ENCODE measurements at regions not wholly inside any gene's neighbourhood (a gene's known extent, or its start where the extent isn't known, plus 50 kb on each side); places are given as distances from the start of the nearest gene placed in this dataset.
"Not testable (repeated sequence)": the region's sequence is repeated elsewhere in the genome, so short reads cannot be mapped to it uniquely, and the experiment has no call there.

- DNase-seq (ENCODE audit: low read depth in 4 of 4, low spot score in 3 of 4): no peak
Observed at GRCh38 chrX:861340-861890, 230.8 kb downstream of the SHOX start.

- no peak for DNase-seq (ENCODE audit: low read depth in 4 of 4, low spot score in 3 of 4)
Observed at GRCh38 chrX:859329-859728, 228.7 kb downstream of the SHOX start.

DNA sequence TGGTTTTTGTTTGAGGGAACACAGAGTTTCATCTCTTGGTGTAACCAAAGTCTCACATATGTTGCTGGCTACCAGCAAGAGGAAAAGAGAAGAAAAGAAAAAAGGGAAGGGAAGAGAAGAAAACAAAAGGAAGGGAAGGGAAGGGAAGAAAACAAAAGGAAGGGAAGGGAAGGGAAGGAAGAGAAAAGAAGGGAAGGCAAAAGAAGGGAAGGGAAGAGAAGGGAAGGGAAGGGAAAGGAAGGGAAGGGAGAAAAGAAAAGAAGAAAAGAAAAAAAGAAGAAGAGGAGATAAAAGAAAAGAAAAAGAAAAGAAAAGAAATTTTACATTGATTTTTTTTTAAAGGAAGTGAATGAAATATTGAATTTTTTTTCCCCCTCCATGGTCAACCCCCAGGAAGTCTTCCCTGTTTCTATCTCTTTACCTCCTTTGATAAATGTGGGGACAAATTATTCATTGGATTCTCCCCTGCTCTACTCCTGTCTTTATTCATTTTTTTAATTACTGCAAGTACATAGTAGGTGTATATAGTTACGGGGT lies 228.0 kb downstream of the SHOX start:
- DNase-seq (ENCODE audit: low read depth in 4 of 4, low spot score in 3 of 4): no peak

DNA sequence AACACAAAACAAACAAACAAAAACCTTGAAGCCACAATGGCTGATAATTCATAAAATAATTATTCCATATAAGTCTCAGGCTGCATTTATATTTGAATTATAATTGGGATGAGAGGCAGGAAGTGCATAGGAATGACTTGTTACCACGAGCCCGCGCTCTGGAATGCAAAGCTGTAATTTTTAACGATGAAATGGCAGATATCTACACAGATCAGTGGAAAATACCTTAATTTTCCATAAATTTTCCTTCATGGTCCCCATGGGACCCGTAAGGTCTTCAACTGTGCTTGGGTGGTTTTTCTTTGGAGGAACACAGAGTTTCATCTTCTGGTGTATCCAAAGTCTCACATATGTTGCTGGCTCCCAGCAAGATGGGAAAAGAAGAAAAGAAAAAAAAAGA lies 226.8 kb downstream of the SHOX start:
- DNase-seq (ENCODE audit: low read depth in 4 of 4, low spot score in 3 of 4): no peak

GRCh38 chrX:856566-857290 lies 226.1 kb downstream of the SHOX start:
- DNase-seq (ENCODE audit: low read depth in 4 of 4, low spot score in 3 of 4): no peak

DNA sequence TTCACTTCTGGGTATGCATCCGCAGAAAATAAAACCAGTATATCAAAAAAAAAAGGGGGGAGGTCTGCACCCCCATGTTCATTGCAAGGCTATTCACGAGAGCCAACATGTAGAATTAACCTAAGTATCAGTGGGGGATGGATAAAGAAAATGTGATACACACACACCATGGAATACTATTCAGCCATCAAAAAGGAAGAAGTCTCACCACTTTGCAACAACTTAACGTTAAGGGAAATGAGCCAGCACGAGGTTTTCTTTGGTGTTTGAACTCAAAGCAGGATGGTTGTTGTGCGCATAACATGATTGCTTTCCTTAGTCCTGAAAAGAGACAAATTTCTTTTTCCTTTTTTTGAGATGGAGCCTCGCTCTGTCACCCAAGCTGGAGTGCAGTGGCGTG lies 222.7 kb downstream of the SHOX start:
- DNase-seq (ENCODE audit: low read depth in 4 of 4, low spot score in 3 of 4): no peak

DNA sequence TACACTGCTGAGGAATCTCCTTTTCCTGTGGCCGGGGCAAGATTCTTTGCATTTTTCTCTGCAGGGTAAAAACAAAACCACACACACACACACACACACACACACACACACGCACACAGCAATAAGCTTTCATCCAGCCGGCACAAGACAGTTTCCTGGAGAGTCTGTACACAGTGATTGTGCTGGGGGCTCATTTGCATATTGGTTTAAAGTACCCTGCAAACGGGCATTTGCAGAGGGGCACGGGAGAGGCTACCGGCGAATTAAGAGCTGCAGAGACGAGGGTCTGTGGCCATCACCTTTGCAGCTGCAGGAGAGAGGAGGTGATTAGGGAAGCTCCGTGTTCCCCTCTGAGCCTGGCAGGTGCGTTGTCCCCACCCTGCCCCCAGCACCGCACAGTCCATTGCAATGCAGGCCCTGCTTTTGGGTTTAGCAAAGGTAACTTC lies 219.9 kb downstream of the SHOX start:
- DNase-seq (ENCODE audit: low read depth in 4 of 4, low spot score in 3 of 4): no peak

GRCh38 chrX:848386-848785 lies 217.8 kb downstream of the SHOX start:
- DNase-seq (ENCODE audit: low read depth in 4 of 4, low spot score in 3 of 4): no peak

DNA sequence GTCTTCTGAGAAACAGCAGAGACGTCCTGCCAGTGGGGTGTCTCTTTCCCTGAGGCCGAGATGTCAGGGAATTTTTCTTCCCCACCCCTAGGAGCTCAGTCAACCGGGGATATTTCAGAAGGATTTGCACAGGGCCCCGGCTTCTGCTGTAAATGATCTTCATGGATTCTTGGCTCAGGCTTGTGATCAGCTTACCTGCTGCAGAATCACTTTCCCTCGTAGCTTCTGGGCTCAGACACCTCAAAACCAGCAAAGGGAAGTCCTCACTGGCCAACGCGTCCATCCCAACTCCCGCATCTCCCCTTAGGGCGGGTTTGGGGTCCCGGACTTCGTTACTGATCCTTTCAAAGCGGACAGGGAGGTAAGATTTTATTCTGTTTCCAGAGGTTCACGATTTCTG lies 212.7 kb downstream of the SHOX start:
- no peak for DNase-seq (ENCODE audit: low read depth in 4 of 4, low spot score in 3 of 4)

DNA sequence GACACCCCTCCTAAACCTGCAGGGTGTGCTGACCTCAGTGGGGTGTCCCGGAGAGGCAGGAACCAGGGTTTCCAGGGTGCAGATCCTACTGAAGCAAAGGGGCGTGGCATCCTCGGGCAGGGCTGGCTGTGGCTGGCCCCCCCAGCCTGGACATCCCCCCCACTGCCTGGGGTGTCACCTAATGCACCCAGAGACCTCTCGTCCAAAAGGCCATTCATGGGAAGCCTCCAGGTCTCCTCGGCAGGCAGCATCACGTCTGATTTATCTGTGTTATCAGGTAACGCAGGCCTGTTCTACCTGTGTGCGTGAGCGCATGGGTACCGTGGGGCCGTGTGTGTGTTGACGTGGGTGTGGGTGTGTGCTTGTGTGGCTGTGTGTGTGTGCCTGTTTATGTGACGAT lies 210.0 kb downstream of the SHOX start:
- DNase-seq (ENCODE audit: low read depth in 4 of 4, low spot score in 3 of 4): no peak

- DNase-seq (ENCODE audit: low read depth in 4 of 4, low spot score in 3 of 4): not testable (repeated sequence)
Observed at GRCh38 chrX:838666-839065, 208.1 kb downstream of the SHOX start.

DNA sequence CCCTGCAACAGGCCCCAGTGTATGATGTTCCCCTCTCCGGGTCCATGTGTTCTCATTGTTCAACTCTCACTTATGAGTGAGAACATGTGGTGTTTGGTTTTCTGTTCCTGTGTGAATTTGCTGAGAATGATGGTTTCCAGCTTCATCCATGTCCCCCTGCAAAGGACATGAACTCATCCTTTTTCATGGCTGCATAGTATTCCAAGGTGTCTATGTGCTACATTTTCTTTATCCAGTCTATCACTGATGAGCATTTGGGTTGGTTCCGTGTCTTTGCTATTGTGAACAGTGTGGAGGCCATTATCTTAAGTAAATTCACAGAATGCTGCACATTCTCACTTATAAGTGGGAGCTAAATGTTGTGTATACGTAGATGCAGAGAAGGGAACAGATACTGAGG lies 205.3 kb downstream of the SHOX start:
- not testable (repeated sequence) for DNase-seq (ENCODE audit: low read depth in 4 of 4, low spot score in 3 of 4)

DNA sequence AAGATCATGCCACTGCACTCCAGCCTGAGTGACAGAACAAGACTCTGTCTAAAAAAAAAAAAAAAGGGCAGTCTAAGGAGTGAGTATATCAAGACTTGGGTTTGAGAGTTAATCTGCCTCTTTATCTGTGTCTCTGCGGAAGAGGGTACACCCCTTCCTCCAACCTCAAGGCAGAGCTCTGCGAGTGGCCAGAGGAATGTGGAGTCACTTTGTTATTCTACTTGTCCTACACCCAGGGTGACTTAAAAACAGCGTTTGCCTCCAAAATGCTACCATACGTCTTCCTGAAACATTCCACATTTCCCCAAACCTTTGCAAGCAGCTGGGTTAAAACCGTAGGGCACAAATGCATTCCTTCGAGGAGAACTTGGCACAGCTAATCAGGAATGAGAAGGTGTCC lies 199.9 kb downstream of the SHOX start:
- no peak for DNase-seq (ENCODE audit: low read depth in 4 of 4, low spot score in 3 of 4)

DNA sequence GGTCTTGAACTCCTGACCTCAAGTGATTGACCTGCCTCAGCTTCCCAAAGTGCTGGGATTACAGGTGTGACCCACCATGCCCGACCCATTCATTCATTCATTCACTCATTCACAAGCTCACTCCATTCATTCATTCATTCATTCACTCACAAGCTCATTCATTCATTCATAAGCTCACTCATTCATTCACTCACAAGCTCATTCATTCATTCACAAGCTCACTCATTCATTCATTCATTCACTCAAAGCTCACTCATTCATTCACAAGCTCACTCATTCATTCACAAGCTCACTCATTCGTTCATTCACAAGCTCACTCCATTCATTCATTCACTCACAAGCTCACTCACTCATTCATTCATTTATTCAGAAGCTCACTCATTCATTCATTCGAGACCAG lies 198.6 kb downstream of the SHOX start:
- no peak for DNase-seq (ENCODE audit: low read depth in 4 of 4, low spot score in 3 of 4)

- DNase-seq (ENCODE audit: low read depth in 4 of 4, low spot score in 3 of 4): no peak
Observed at GRCh38 chrX:828411-828959, 197.9 kb downstream of the SHOX start.

- no peak for DNase-seq (ENCODE audit: low read depth in 4 of 4, low spot score in 3 of 4)
Observed at GRCh38 chrX:826448-826847, 195.9 kb downstream of the SHOX start.

GRCh38 chrX:825991-826390 lies 195.4 kb downstream of the SHOX start:
- DNase-seq (ENCODE audit: low read depth in 4 of 4, low spot score in 3 of 4): no peak

DNA sequence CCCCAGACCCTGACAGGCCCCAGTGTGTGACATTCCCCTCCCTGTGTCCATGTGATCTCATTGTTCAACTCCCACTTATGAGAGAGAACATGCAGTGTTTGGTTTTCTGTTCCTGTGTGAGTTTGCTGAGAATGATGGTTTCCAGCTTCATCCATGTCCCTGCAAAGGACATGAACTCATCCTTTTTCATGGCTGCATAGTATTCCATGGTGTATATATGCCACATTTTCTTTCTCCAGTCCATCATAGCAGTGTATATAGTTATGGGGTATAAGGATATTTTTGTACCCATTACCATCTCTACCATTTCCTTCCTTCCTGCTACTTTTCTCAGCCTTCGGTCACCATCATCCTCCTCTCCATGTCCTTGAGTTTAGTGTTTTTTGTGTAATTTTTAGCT lies 192.5 kb downstream of the SHOX start:
- DNase-seq (ENCODE audit: low read depth in 4 of 4, low spot score in 3 of 4): not testable (repeated sequence)

DNA sequence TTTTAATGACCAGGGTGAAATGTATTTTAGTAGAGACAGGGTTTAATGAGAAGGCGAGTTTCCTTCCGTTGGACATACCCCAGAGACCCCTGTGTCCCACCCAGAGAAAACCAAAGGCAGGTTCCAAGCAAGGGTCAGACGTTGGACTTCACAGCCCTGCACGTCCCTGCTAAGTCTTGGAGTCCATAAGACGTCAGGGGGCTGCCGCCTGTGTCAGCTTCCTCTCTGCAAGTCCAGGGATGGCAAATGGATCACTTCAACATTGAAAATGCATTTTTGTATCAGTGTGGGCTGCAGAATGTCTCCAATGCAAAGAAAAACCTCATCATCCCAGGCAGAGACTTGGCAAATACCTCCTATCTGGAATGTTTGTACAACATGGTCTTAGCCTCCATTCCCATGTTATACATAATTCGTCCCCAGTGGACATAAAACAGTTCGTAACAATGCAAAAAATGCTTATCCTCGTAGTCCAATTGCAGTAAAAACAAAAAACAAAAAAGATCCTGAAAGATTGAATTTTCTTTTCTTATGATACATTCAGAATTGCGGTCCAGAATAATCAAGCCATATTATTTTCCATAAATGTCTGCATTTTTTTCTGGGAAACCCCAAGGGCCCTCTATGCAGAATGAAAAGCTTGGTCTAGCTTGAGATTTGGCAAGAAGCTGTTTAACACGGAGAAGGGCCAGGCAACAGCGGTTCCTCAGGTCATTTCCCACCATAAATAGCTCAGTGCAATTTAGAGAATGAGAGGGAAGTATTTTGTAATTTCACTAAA lies 190.9 kb downstream of the SHOX start:
- DNase-seq (ENCODE audit: low read depth in 4 of 4, low spot score in 3 of 4): no peak

DNA sequence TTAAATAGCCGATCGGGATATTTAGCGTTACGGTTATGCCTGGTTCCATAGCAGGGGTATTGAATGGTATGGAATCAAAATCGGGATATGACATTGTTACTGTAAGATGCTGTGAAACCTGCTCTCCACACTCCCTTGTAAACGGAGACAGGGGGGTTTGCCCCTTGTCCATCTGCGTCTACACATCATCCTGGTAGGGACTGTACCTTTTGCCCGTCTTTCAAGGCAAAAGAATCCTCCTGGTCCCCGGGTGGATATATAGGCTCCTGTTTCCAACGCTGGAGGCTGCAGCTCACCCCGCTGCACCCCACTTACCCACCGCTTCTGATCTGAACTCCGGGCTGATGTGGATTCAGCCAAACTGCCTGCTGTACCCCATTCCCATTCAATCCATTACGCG lies 189.1 kb downstream of the SHOX start:
- DNase-seq (ENCODE audit: low read depth in 4 of 4, low spot score in 3 of 4): no peak

- no peak for DNase-seq (ENCODE audit: low read depth in 4 of 4, low spot score in 3 of 4)
Observed at GRCh38 chrX:817759-818300, 187.2 kb downstream of the SHOX start.
